HG03460 (cell line): ENCODE measurements at regions not wholly inside any gene's neighbourhood (a gene's known extent, or its start where the extent isn't known, plus 50 kb on each side); places are given as distances from the start of the nearest gene placed in this dataset.
"Not testable (repeated sequence)": the region's sequence is repeated elsewhere in the genome, so short reads cannot be mapped to it uniquely, and the experiment has no call there.

ENCODE experiments used
- ATAC-seq: cut with Tn5 transposase; IDR thresholded peaks from one replicate; pipeline ENCODE4 v1.9.1; 2021; ENCODE audit not compliant: unreplicated experiment

DNA sequence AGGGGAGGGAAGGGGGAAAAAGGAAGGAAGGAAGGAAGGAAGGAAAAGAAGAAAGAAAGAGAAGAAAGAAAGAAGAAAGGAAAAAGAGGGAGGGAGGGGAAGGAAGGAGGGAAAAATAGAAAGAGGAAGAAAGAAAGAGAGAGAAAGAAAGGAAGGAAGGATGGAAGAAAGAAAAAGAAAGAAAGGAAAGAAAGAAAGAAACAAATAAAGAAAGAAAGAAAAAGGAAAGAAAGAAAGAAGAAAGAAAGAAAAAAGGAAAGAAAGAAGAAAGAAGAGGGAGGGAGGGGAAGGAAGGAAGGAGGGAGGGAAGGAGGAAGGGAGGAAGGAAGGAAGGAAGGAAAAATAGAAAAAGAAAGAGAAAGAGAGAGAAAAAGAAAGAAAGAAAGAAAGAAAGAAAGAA lies 315.8 kb upstream of the PIK3C3 start:
- ATAC-seq: no peak

DNA sequence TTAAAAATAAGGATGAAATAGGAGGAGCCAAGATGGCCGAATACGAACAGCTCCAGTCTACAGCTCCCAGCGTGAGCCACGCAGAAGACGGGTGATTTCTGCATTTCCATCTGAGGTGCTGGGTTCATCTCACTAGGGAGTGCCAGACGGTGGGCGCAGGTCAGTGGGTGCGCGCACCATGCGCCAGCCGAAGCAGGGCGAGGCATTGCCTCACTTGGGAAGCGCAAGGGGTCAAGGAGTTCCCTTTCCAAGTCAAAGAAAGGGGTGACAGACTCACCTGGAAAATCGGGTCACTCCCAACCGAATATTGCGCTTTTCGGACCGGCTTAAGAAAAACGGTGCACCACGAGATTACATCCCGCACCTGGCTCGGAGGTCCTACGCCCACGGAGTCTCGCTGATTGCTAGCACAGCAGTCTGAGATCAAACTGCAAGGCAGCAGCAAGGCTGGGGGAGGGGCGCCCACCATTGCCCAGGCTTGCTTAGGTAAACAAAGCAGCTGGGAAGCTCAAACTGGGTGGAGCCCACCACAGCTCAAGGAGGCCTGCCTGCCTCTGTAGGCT lies 323.2 kb upstream of the PIK3C3 start:
- ATAC-seq: not testable (repeated sequence)

DNA sequence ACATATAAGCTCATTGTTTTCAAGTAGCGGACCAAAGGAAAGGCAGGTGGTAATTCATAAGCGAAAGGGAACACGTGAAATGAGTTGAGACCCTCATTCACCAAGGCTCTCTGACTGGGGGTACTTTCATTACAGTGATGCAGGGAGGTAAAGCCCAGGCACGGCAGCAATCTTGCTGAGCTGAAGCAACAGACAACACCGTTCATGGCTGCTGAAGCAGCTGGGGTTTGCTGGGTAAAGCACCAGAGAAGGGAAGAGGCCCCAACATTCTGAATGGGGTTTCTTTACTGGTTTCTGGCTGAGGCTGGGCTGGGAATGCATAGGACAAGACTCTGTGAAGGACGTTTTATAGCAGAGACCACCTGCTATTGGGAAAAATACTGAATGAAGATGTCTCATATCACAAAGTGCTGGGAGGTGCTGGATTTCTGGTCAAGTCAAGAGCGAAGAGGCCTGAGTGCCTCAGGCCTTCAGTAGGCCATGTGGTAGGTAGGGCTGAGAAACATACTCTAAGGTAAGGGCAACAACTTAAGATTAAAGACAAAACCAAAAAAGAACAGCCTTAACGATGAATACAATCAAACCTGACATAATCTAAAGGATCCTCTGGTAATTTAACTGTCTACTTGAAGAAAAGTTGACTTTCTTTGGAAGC lies 324.7 kb upstream of the PIK3C3 start:
- ATAC-seq: no peak

- no peak for ATAC-seq
These were observed 330.6 kb upstream of the PIK3C3 start for GRCh38 chr18:41624460-41624859.

DNA sequence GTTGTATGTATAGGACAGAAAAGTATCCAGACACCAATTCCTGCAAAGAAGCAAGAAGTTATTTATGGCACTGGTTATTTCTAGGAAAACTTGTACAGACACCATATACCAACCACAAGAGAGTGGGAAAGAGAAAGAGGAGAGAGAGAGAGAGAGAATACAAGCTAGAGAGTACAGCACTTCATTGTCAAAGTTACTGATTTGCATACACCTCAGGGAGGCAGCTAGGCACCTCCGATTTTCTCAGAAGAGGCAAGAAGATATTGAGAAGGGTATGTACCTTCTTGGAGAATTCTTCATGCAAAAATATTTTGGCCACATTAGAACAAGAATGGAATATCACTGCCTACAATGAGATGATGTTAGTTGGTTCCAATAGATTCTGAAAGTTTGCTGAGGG lies 333.9 kb upstream of the PIK3C3 start:
- ATAC-seq: no peak

- no peak for ATAC-seq
These were observed 336.9 kb upstream of the PIK3C3 start for GRCh38 chr18:41618147-41618546.

DNA sequence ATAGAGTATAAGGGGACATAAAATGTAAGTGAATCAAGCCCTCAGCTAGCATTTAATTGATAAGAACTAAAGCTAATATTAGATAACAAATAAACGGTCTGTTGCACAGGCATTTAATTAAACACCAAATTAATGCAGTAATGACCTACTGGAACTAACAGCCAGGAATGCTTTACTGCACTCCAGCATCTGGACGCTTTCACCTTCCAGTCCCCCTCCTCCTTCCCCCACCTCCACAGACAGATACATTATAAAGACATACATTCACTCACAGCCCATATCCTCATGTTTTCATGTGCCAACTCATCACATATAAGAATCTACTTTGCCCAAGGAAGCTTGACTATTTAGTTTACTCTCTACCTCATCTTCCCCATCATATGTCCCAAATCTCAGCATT lies 337.4 kb upstream of the PIK3C3 start:
- ATAC-seq: no peak

GRCh38 chr18:41613003-41613609 lies 341.9 kb upstream of the PIK3C3 start:
- ATAC-seq: no peak

DNA sequence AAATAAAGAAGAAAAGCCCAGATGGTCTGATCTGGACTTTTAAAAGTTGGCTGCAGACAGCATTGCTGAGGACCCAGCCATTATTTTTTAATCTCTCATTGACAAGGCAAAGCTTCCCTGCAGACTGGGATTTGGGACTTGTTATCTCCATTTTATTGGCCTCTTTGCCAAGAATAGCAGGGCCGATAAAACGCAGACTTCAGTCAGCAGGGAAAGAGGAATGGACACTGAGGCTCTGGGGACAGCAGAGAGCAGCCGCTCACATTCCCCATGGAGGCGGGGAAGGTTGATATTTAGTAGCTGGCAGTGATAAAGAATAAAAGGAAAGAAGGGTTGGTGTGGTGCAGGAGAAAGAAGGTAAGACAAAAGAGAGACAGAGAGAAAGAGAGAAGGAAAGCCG lies 350.1 kb upstream of the PIK3C3 start:
- no peak for ATAC-seq

DNA sequence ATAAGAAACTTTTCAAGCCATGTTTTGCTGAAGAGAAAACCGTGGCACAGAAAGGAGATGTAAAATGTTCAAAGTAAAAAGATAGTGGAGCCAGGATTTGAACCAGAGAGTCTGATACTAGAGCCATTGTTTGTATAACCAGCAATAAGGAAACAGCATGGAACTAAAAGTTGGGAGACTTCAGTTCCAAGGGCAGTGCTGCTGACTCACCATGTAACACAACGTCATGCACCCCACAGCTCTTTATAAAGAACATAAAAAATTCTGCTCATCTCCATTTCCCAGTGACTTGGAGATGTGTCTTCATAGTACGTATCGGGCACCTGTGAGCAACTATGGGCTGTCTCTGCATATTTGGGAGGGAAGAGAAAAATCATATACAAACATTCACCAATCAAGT lies 353.0 kb upstream of the PIK3C3 start:
- ATAC-seq: no peak

DNA sequence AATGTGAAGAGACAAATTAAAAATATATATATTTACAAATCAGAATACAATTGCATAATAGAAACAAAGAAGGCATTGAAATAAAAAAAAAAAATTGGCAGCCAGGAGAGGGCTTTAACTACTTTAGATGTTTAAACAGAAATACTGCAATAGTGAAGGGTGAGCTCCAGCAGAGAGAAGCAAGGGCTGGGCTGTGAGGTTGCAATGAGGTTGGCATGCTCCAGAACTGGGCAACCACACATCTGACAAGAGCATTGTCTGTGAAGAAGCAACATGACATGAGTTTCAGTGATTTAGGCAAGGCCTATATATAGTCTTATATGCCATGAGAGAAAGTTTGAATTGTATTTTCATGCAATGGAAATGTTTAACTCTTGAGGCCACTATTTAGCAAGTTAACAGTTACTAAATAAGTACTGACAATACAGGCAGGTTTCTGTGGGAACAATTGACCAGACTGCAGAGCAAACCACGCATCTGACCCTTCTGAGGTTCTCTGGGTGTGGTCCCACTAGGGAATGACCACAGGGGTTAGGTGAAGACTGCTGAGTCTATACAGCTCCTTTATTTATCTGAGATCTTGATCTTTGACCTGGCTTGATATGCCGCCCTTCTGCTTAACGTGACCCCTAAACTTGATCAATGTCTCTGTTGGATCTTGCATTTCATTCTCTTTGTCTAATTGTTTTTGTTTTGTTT lies 354.2 kb upstream of the PIK3C3 start:
- no peak for ATAC-seq

GRCh38 chr18:41599466-41599865 lies 355.6 kb upstream of the PIK3C3 start:
- ATAC-seq: no peak

DNA sequence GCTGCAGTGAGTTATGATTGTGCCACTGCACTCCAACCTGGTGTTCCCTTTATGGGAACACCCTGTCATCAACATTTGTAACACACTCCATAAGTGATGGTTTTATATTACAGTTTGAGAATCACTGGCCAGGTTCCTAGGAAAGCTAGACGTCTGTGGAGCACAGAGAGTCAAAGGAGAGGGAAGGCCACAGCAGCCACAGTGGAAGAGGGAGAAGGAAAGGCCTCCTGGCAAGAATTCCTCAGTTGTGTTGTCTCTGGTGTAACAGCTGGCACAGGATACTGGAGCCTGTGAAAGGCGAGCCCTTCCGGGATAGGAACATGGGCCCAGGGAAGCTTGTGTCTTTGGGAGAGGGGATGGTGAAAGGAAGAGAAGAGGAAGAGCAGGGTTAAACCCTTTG lies 360.5 kb upstream of the PIK3C3 start:
- ATAC-seq: no peak

GRCh38 chr18:41593171-41593675 lies 361.8 kb upstream of the PIK3C3 start:
- no peak for ATAC-seq

DNA sequence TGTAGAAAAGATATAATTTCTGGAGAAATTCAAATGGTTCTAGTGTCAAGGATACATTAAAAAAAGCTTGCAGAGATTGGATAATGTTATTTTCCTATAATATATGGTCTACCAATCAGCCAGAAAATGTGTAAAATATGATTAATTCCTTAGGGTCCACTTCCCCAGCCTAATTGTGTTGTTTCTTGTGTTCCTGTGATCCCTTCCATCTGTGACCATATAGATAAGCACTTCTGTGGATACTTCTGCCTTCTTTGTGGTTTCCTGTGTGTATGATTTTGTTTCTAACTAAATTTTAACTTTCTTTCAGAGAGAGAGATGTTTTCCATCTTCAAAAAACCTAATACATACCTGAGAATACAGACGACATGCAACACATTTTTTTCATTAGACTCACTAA lies 367.1 kb upstream of the PIK3C3 start:
- no peak for ATAC-seq

DNA sequence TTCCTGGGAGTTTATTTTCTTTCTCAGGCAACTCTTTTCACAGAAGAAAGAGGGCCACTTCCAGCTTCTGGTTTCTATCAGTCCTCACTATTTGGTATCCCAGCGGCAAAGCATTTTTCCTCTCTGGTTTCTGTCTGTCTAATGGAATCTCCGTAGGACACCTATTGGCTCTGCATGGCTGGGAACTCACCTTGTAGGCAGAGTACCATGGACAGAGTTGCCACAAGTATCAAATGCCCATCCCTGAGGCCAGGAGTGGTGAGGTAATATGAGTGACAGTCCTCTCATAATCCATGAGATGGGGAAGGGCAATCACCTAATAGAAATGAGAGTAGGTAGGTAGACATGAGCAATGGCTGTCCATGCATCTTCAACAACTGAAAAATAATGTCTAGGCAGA lies 369.5 kb upstream of the PIK3C3 start:
- ATAC-seq: no peak

GRCh38 chr18:41579185-41579584 lies 375.8 kb upstream of the PIK3C3 start:
- ATAC-seq: no peak

GRCh38 chr18:41577529-41577928 lies 377.5 kb upstream of the PIK3C3 start:
- ATAC-seq: no peak

DNA sequence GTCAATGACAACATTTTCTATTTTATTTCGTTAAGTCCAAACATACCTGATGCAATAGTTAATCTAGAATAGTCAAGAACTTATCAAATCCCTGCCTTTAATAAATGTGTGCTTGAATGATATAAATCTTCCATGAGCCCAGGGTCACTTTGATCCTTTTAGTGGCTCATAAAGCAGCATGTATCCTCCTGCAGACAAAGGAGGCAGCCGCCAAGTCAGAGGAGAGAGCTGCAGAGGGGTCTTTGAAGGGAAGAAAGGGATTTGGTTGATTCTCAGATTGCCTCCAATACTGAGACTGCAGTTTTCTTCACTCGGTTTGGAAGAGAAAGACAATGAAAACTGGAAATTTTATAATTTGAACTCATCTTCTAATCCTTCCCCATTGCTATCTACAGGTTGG lies 378.4 kb upstream of the PIK3C3 start:
- no peak for ATAC-seq

GRCh38 chr18:41569867-41570266 lies 385.2 kb upstream of the PIK3C3 start:
- no peak for ATAC-seq

- no peak for ATAC-seq
These were observed 393.1 kb upstream of the PIK3C3 start for GRCh38 chr18:41561961-41562360.

DNA sequence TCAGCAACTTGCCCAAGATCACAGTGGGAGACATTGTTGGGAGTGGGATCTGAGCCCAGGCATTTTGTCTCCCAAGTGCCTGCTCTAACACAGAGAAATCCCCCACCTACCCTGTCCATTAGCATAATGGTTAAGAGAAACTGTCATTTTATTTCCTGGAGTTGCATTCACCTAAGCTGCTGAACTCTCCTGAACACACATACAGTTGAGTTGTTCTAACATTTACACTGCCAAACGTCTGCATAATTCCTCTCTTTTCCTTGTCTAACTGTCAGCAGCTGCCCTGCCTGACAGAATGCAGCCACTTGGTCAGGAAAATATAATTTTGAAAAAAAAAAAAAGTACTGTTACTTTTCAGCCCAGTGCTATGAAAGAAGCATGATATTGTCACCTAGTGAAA lies 396.3 kb upstream of the PIK3C3 start:
- no peak for ATAC-seq
